Effector CD8-positive, alpha-beta T cell (primary cell): ENCODE measurements at regions not wholly inside any gene's neighbourhood (a gene's known extent, or its start where the extent isn't known, plus 50 kb on each side); places are given as distances from the start of the nearest gene placed in this dataset.
"Not testable (repeated sequence)": the region's sequence is repeated elsewhere in the genome, so short reads cannot be mapped to it uniquely, and the experiment has no call there.

ENCODE experiments used
- DNase-seq: peaks from one replicate; lab custom pipeline; 2025; lab: John Stamatoyannopoulos, UW

DNA sequence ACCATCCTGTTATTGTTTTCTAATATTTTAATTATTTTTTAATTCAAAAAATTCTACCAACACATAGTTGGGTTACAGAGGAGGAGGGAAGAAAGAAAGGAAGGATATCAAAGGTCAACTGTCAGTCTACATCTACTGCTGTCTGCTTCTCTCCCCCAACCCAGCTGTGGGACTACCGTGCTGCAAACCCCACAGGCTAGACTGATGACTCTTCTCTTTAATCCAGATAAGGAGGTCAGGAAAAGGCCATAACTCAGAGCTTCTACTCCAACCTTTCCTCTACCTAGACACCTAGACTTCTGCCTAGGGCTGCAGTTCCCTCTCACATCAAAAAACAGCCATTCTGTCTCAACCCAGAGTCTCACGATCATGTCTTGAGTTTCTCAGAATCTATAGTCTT lies 124.2 kb upstream of the ETV3 start:
- DNase-seq = no peak

GRCh38 chr1:157255891-157256290 lies 117.7 kb upstream of the ETV3 start:
- DNase-seq = not testable (repeated sequence)

DNA sequence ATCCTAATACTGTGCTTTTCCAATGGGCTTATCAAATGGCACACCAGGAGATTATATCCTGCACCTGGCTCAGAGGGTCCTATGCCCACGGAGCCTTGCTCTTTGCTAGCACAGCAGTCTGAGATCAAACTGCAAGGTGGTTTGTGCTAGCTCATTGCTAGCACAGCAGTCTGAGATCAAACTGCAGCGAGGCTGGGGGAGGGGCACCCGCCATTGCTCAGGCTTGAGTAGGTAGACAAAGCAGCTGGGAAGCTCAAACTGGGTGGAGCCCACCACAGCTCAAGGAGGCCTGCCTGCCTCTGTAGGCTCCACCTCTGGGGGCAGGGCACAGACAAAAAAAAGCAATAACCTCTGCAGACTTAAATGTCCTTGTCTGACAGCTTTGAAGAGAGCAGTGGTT lies 116.0 kb upstream of the ETV3 start:
- not testable (repeated sequence) for DNase-seq

DNA sequence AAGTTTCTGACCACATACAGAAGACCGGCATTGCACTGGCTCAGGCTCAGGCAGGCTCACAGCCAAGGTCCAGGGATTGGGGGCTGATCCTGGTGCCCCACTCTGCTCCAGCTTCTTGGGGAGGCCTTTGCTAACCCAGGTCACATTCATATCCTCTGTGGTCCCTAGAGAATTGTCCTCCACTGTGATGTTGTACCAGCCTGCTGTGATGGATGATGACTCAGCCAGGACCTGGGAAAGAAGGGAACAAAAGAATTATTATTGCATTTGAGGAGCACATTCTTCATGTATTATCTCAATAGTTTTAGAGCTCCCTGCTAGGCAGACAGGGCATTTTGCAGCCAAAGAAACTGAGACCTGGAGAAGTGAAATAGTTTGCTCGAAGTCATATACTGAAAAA lies 114.3 kb upstream of the ETV3 start:
- no peak for DNase-seq

- DNase-seq = no peak
Measured at GRCh38 chr1:157249739-157250138, 111.5 kb upstream of the ETV3 start.

- DNase-seq = no peak
Measured at GRCh38 chr1:157249326-157249725, 111.1 kb upstream of the ETV3 start.

GRCh38 chr1:157247764-157248049 lies 109.5 kb upstream of the ETV3 start:
- not testable (repeated sequence) for DNase-seq

DNA sequence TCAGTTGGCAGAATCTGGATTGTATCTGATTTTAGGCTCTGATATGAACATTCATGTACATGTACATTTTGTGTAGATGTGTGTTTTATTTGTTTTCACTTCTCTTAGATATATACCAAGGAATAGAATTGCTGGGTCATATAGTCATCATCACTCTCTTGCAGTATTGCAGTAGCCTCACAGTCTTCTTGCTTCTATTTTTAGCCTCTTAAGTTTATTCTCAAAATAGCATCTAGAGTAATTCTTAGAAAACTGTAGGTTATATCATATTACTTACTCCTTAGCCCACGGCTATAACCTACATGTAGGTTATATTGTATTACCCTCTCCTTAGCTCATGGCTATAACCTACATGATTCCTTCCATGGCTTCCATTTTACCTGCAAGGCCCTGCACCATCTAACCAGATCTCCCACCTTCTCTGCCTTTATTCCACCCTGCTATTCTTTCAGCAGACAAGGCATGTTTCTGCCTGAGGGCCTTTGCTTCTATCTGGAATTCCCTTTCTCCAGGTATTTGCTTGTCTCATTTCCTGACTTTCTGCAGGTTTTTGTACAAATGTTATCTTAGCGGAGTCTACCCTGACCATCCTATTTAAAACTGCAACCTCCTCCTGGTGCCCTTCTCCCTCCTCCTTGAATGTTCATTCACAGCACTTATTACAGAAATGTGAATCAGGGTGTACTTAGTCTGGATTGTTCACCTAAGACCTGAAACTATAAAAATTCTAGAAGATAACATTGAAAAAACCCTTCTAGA lies 109.0 kb upstream of the ETV3 start:
- DNase-seq = no peak

DNA sequence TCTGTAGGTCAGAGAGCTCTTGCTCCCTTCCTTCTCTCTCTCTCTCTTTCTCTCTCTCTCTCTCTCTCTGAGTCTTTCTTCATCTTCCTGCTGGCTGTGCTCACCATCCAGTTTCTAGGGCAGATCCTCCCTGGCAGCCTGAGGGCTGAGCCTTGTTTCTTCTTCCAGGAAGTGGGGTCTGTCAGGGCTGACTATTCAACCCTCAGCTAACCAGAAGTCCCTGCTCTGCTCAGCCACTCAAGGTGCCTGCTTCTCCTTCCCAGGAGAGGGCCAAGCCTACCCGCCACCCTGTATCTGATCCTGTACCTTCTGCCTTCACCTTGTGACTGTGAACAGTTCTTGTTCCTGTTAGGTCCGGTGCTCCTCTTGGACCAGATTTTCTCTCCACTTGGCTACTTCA lies 107.6 kb upstream of the ETV3 start:
- DNase-seq = no peak

DNA sequence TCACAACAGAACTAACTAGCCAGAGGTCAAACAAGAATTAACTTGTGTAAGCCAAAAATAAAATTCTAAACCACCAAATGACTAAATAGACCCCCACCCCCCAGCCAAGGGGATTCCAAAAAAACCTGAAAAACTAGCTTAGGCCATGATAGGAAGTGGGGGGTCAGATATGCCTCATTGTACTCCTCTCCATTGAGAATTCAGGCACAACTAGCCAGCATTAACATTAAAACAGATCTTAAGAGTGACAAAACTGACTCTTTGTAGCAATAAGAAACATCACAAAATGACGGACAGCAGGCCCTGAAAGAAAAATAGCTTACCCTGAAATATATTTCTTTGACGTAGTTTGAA lies 103.0 kb upstream of the ETV3 start:
- no peak for DNase-seq

DNA sequence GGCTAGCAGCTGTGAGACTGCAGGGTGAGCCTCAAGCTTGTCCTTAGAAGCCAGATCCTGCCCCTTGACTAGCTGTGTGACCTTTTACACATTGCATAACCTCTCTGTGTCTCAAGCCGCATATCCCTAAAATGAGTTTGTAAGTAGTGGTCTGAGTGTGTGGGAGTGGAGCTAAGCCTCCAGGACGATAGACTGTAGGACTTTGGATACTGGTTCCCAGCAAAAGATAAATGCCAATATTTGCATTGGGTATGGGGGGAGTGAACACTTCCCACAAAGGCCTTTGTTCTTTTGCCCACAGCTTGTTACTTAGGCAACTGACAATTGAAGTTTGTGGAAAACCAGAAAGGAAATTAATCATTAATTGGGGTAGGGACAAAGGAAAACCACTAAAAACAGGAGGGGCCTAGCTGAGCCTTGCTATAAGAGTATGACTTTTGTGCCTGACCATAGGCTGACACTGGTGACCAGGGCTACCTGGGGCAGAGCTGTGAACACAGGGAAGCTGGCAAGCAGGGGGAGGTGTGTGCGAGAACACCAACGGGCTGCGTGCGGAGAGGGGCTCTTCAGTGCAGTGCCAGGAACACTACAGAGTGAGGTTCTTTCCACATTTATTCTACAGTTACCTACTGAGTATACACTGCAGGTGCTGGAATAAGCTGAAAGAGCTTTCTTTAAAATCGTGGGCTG lies 102.4 kb upstream of the ETV3 start:
- DNase-seq = no peak

DNA sequence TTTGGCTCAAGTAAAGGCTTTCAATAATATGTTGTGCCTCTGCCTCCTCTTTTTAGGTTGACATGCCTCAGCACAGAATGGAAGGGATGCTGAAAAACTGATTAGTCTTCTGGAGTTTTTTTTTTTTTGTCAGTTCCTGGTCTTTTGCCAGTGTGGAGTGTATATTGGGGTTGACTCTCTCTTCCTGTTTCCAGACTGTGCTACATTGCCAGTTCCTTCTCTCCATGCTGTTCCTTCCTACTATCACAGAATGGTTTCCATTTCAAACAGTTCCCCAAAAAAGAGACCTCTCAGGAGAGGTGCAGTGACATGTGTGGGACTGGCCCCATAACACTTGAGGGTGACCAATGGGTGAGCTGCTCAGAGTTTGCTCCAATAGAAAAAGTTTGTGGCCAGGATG lies 101.7 kb upstream of the ETV3 start:
- DNase-seq = no peak

DNA sequence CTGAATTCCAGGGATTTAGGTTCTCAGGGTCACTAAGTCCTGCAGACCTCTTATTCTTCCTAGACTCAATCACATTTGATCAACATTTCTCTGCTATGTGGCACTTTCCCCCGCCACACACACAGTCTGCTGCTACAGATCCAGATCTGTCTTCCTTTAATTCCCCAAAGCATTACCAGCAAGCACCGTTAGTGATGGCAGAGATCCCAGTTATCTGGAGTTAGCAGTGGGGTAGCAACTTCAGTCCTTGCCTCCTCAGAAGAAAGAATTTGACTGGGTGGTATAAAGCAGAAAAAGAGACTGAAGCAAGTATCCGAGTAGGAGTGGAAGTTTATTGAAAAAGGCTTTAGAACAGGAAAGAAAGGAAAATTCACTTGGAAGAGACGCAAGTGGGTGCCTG lies 100.4 kb upstream of the ETV3 start:
- no peak for DNase-seq

GRCh38 chr1:157237981-157238380 lies 99.8 kb upstream of the ETV3 start:
- no peak for DNase-seq

DNA sequence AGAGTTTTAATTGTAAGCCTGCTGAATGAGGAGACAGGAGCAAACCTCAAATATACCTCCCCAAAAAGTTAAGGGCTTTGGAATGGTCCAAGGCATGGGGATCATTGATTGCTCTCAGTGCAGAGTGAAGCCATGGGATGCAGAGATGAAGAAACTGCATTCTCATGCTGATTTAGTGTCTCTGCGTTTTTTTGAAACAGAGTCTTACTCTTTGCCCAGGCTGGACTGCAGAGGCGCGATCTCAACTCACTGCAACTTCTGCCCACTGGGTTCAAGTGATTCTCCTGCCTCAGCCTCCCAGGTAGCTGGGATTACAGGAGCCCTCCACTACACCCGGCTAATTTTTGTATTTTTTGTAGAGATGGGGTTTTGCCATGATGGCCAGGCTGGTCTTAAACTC lies 99.3 kb upstream of the ETV3 start:
- no peak for DNase-seq

- DNase-seq = no peak
Measured at GRCh38 chr1:157236072-157236471, 97.9 kb upstream of the ETV3 start.

DNA sequence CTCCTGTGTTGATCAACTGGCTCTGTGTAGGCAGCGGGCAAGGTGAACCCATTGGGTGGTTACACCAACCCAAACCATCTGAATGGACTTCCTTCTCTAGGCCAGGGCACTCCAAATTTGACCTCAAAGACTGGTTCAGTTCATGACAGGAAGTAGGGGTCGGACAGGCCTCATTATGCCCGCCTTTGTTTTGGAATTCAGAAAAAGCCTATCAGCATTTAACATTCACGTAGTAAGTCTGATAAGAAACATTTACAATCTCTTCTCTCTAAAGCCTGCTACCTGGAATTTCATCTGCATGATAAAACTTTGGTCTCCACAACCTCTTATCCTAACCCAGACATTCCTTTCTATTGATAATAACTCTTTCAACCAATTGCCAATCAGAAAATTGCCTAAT lies 97.1 kb upstream of the ETV3 start:
- DNase-seq = no peak

GRCh38 chr1:157234705-157235273 lies 96.6 kb upstream of the ETV3 start:
- no peak for DNase-seq

- no peak for DNase-seq
Measured at GRCh38 chr1:157233131-157233530, 94.9 kb upstream of the ETV3 start.

DNA sequence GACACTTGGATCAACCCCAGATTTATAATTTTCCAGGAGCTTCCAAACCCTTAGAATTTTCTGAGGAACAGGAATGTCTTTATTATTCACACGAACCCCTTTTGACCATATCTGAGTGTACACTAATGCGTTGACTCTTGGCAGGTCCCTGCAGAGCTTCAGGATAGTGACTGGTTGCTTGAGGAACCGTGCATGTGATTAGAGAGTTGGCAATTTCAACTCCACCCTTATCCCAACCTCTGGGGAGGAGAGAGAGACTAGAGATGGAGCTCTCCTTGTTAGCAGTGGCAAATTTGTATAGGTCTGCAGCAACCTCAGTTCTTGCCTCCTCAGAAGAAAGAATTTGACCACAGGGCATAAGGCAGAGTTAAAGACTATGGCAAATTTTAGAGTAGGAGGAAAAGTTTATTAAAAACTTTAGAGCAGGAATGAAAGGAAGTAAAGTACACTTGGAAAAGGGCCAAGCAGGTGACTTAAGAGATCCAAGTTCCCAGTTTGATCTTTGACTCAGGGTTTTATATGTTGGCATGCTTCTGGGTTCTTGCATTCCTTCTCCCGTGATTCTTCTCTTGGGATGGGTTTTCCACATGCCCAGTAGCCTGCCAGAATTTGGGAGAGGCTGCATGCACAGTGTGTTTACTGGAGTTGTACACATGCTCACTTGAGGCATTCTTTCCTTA lies 93.8 kb upstream of the ETV3 start:
- no peak for DNase-seq

GRCh38 chr1:157230500-157230899 lies 92.3 kb upstream of the ETV3 start:
- DNase-seq = no peak

- no peak for DNase-seq
Measured at GRCh38 chr1:157227700-157228099, 89.5 kb upstream of the ETV3 start.

DNA sequence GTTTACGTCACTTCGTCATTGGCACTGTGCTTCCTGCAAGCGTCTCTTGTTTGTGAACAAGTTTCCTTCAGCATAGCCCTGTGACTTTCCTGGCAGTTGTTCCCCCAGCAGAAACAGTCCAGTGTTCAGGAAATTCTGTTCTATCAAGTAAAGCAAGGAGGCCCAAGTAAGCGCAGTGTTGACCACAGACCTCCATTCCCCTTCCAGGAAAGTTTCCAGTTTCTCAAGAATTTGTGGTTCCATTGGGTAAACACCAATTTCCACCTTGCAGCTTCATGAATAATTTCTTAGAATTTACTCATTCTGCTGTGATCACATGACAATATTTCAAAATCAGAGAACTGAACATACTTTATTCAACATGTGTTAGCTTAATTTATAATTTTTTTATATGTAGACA lies 88.5 kb upstream of the ETV3 start:
- DNase-seq = no peak
